ENCODE measurements at regions not wholly inside any gene's neighbourhood (a gene's known extent, or its start where the extent isn't known, plus 50 kb on each side); places are given as distances from the start of the nearest gene placed in this dataset.

DNA sequence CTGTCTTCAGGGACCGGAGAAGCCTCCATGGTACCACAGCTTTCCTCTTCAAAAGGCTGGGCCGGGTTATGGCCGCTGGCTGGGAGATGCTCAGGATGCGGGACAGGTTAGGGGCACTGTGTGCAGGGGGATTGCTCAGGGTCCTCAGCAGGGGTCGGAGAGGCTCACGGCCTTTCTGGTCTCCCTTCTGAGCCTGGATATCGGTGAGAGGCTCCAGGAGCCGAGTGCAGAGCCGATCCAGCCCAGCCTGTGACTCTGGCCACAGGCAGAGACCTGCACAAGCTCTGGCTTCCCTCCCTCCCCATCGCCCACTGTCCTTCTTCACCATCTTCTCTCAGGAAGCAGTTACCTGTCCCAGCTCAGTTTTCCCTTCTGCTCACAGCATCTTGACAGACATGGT is 306.0 kb downstream of the ZNF536 start:
- H3K9me3 Mint-ChIP-seq, result no peaks in the 10 kb centered on the region
- H3K4me3 ChIP-seq, result no peak overlapping the region

DNA sequence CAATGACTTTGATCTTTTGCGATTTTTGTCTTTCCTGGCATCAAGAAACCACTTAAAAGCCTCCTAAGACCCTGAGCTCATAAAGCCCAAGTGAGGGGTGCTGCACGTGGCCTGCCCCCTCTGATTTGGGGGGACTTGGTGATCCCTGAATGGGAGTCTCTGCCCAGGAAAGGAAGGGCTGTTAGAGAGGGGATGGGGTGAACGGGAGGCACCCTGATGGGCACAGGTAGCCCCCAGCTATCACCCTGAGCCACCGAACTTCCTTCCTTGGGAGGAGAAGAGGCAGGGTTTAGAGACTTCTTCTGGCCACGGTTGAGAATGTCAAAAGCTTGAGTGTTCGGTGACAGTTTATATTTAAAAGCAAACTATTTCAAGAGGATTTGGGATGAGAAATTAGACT is 305.5 kb downstream of the ZNF536 start:
- Mint-ChIP-seq H3K27me3 (ENCODE audit: insufficient read depth, low read depth, poor library complexity) (peaks cover 7% of the 10 kb centered on the region), H3K9me3 (no peaks in the 10 kb centered on the region), H3K4me3 (no peak overlapping the region), H3K27ac (no peak overlapping the region), H3K36me3 (ENCODE audit: low read depth) (no peaks in the 10 kb centered on the region), H3K4me1 (peaks cover under 1% of the 10 kb centered on the region; the same call in 1 of the 3 replicates)
- Histone ChIP-seq H3K4me1 (ENCODE audit: insufficient read depth) (no peaks in the 10 kb centered on the region), H4K20me1 (replicated peaks; ENCODE audit: insufficient read depth) (no peaks in the 10 kb centered on the region), H3K27ac (ENCODE audit: low read depth) (no peak overlapping the region), H3F3A (replicated peaks; ENCODE audit: low read depth) (no peaks in the 10 kb centered on the region), H3K9me2 (ENCODE audit: insufficient read depth) (no peaks in the 10 kb centered on the region), H3K79me2 (replicated peaks; ENCODE audit: insufficient read depth) (no peaks in the 10 kb centered on the region), H2AFZ (no peak overlapping the region), H3K4me3 (no peak overlapping the region), H3K4me2 (no peak overlapping the region), H3K27me3 (ENCODE audit: insufficient read depth) (no peaks in the 10 kb centered on the region), H3K36me3 (ENCODE audit: insufficient read depth) (no peaks in the 10 kb centered on the region)
- DNase-seq (ENCODE audit: low spot score) (no peak), ATAC-seq (no peak)
- TF ChIP-seq EZH2phosphoT487 (IDR thresholded peaks at IDR 0.05; ENCODE audit: unreplicated experiment), result no peak
- TF ChIP-seq ZNF114 (CRISPR knock-in tag; IDR thresholded peaks at IDR 0.05), result no peak
- no peak for TF ChIP-seq NANOG (IDR thresholded peaks at IDR 0.05; ENCODE audit: borderline replicate concordance)
- TF ChIP-seq ZNF462 (CRISPR knock-in tag; IDR thresholded peaks at IDR 0.05), result no peak
- TF ChIP-seq, protein P1, sequence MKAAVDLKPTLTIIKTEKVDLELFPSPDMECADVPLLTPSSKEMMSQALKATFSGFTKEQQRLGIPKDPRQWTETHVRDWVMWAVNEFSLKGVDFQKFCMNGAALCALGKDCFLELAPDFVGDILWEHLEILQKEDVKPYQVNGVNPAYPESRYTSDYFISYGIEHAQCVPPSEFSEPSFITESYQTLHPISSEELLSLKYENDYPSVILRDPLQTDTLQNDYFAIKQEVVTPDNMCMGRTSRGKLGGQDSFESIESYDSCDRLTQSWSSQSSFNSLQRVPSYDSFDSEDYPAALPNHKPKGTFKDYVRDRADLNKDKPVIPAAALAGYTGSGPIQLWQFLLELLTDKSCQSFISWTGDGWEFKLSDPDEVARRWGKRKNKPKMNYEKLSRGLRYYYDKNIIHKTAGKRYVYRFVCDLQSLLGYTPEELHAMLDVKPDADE (IDR thresholded peaks at IDR 0.05), result no peak
- TF ChIP-seq STAT1 (IDR thresholded peaks at IDR 0.05; ENCODE audit: unreplicated experiment), result no peak
- TF ChIP-seq JUNB (IDR thresholded peaks at IDR 0.05; ENCODE audit: unreplicated experiment), result no peak
- TF ChIP-seq, protein P2, sequence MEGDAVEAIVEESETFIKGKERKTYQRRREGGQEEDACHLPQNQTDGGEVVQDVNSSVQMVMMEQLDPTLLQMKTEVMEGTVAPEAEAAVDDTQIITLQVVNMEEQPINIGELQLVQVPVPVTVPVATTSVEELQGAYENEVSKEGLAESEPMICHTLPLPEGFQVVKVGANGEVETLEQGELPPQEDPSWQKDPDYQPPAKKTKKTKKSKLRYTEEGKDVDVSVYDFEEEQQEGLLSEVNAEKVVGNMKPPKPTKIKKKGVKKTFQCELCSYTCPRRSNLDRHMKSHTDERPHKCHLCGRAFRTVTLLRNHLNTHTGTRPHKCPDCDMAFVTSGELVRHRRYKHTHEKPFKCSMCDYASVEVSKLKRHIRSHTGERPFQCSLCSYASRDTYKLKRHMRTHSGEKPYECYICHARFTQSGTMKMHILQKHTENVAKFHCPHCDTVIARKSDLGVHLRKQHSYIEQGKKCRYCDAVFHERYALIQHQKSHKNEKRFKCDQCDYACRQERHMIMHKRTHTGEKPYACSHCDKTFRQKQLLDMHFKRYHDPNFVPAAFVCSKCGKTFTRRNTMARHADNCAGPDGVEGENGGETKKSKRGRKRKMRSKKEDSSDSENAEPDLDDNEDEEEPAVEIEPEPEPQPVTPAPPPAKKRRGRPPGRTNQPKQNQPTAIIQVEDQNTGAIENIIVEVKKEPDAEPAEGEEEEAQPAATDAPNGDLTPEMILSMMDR (conservative IDR thresholded peaks at IDR 0.05; ENCODE audit: low read depth in 2 of 2), result no peak
- TF ChIP-seq ZNF331 (CRISPR knock-in tag; IDR thresholded peaks at IDR 0.05; ENCODE audit: low read depth), result no peak

More for the DNA sequence above, 306.0 kb downstream of the ZNF536 start:
- H3K27me3 Mint-ChIP-seq (ENCODE audit: insufficient read depth, low read depth, poor library complexity), result peaks cover 8% of the 10 kb centered on the region
- H3K4me1 ChIP-seq (ENCODE audit: insufficient read depth), result no peaks in the 10 kb centered on the region
- no peaks in the 10 kb centered on the region for H4K20me1 ChIP-seq (replicated peaks; ENCODE audit: insufficient read depth)
- no peak overlapping the region for H3K4me2 ChIP-seq
- H3K36me3 Mint-ChIP-seq (ENCODE audit: low read depth), result no peaks in the 10 kb centered on the region
- no peaks in the 10 kb centered on the region for H3K9me2 ChIP-seq (ENCODE audit: insufficient read depth)
- H3K4me3 Mint-ChIP-seq, result no peak overlapping the region
- H3K27ac Mint-ChIP-seq, result no peak overlapping the region
- ATAC-seq (no peak), DNase-seq (ENCODE audit: low spot score) (no peak)
- no peaks in the 10 kb centered on the region for H3K27me3 ChIP-seq (ENCODE audit: insufficient read depth)
- no peaks in the 10 kb centered on the region for H3F3A ChIP-seq (replicated peaks; ENCODE audit: low read depth)
- no peak overlapping the region for H3K27ac ChIP-seq (ENCODE audit: low read depth)
- TF ChIP-seq, protein P2 (conservative IDR thresholded peaks at IDR 0.05; ENCODE audit: low read depth in 2 of 2), result no peak
- no peak for TF ChIP-seq NANOG (IDR thresholded peaks at IDR 0.05; ENCODE audit: borderline replicate concordance)
- no peak for TF ChIP-seq ZNF114 (CRISPR knock-in tag; IDR thresholded peaks at IDR 0.05)
- no peaks in the 10 kb centered on the region for H3K79me2 ChIP-seq (replicated peaks; ENCODE audit: insufficient read depth)
- H2AFZ ChIP-seq, result no peak overlapping the region
- no peaks in the 10 kb centered on the region for H3K36me3 ChIP-seq (ENCODE audit: insufficient read depth)
- peaks cover 2% of the 10 kb centered on the region; the same call in 1 of the 3 replicates for H3K4me1 Mint-ChIP-seq
